ENCODE measurements at regions not wholly inside any gene's neighbourhood (a gene's known extent, or its start where the extent isn't known, plus 50 kb on each side); places are given as distances from the start of the nearest gene placed in this dataset.

GRCh38 chr11:119991669-119992068 lies 146.2 kb downstream of the TRIM29 start:
- DNase-seq (ENCODE audit: low spot score in 2 of 2) = no peak
- H3K27me3 ChIP-seq = peaks cover 6% of the 10 kb centered on the region
- 93% methylated on average over 2 of the region's 3 CpGs for WGBS
- TF ChIP-seq POLR2AphosphoS5 (IDR thresholded peaks at IDR 0.05) = no peak
- no peaks in the 10 kb centered on the region for H3K36me3 ChIP-seq
- H3K4me3 ChIP-seq = no peak overlapping the region
- H3K9me3 ChIP-seq = no peaks in the 10 kb centered on the region
- no peak overlapping the region for H3K27ac ChIP-seq
- H3K4me1 ChIP-seq = peaks cover 35% of the 10 kb centered on the region

GRCh38 chr11:119991022-119991404 lies 146.9 kb downstream of the TRIM29 start:
- TF ChIP-seq POLR2AphosphoS5 (IDR thresholded peaks at IDR 0.05) = no peak
- no peak for TF ChIP-seq CTCF (IDR thresholded peaks at IDR 0.05)
- no peak overlapping the region for H3K4me3 ChIP-seq
- H3K4me1 ChIP-seq = peaks cover 32% of the 10 kb centered on the region
- WGBS = 74% methylated on average over 4 of the region's 4 CpGs
- H3K9me3 ChIP-seq = no peaks in the 10 kb centered on the region
- DNase-seq (ENCODE audit: low spot score in 2 of 2) = no peak
- no peak overlapping the region for H3K27ac ChIP-seq
- H3K27me3 ChIP-seq = peaks cover 6% of the 10 kb centered on the region
- H3K36me3 ChIP-seq = no peaks in the 10 kb centered on the region

GRCh38 chr11:119990309-119991021 lies 147.4 kb downstream of the TRIM29 start:
- Histone ChIP-seq H3K27me3 (peaks cover 2% of the 10 kb centered on the region), H3K27ac (no peak overlapping the region), H3K4me3 (no peak overlapping the region), H3K9me3 (no peaks in the 10 kb centered on the region), H3K4me1 (peaks cover 30% of the 10 kb centered on the region), H3K36me3 (no peaks in the 10 kb centered on the region)
- no peak for TF ChIP-seq POLR2A (IDR thresholded peaks at IDR 0.05)
- no peak for TF ChIP-seq EP300 (IDR thresholded peaks at IDR 0.05)
- no peak for TF ChIP-seq CTCF (IDR thresholded peaks at IDR 0.05)
- no peak for TF ChIP-seq POLR2AphosphoS5 (IDR thresholded peaks at IDR 0.05)
- DNase-seq (ENCODE audit: low spot score in 2 of 2) = no peak
- 44% methylated on average over 6 of the region's 6 CpGs for WGBS

GRCh38 chr11:119989159-119989821 lies 148.6 kb downstream of the TRIM29 start:
- H3K9me3 ChIP-seq = no peaks in the 10 kb centered on the region
- DNase-seq (ENCODE audit: low spot score in 2 of 2) = no peak
- no peaks in the 10 kb centered on the region for H3K36me3 ChIP-seq
- 81% methylated on average over 16 of the region's 16 CpGs for WGBS
- H3K4me1 ChIP-seq = peaks cover 21% of the 10 kb centered on the region
- no peak overlapping the region for H3K4me3 ChIP-seq
- no peak overlapping the region for H3K27ac ChIP-seq
- TF ChIP-seq CTCF (IDR thresholded peaks at IDR 0.05) (no peak), EP300 (IDR thresholded peaks at IDR 0.05) (no peak), POLR2AphosphoS5 (IDR thresholded peaks at IDR 0.05) (no peak), POLR2A (IDR thresholded peaks at IDR 0.05) (no peak)
- no peaks in the 10 kb centered on the region for H3K27me3 ChIP-seq

- WGBS = 95% methylated on average over 14 of the region's 14 CpGs
- TF ChIP-seq POLR2AphosphoS5 (IDR thresholded peaks at IDR 0.05) (no peak), POLR2A (IDR thresholded peaks at IDR 0.05) (no peak), EP300 (IDR thresholded peaks at IDR 0.05) (no peak), CTCF (IDR thresholded peaks at IDR 0.05) (no peak)
These were observed 152.4 kb downstream of the TRIM29 start for GRCh38 chr11:119985551-119985950.

More at GRCh38 chr11:119985551-119985950, 152.4 kb downstream of the TRIM29 start:
- H3K27ac ChIP-seq = no peak overlapping the region
- H3K4me1 ChIP-seq = peaks cover 2% of the 10 kb centered on the region
- H3K36me3 ChIP-seq = no peaks in the 10 kb centered on the region
- DNase-seq (ENCODE audit: low spot score in 2 of 2) = no peak
- no peaks in the 10 kb centered on the region for H3K9me3 ChIP-seq
- H3K27me3 ChIP-seq = peaks cover 11% of the 10 kb centered on the region
- no peak overlapping the region for H3K4me3 ChIP-seq
